GM21723 (cell line): ENCODE measurements at regions not wholly inside any gene's neighbourhood (a gene's known extent, or its start where the extent isn't known, plus 50 kb on each side); places are given as distances from the start of the nearest gene placed in this dataset.
"Not testable (repeated sequence)": the region's sequence is repeated elsewhere in the genome, so short reads cannot be mapped to it uniquely, and the experiment has no call there.

ENCODE experiments used
- ATAC-seq: cut with Tn5 transposase; IDR thresholded peaks from one replicate; pipeline ENCODE4 v1.9.1; 2021; ENCODE audit warnings: mild to moderate bottlenecking, moderate library complexity; ENCODE audit not compliant: unreplicated experiment

DNA sequence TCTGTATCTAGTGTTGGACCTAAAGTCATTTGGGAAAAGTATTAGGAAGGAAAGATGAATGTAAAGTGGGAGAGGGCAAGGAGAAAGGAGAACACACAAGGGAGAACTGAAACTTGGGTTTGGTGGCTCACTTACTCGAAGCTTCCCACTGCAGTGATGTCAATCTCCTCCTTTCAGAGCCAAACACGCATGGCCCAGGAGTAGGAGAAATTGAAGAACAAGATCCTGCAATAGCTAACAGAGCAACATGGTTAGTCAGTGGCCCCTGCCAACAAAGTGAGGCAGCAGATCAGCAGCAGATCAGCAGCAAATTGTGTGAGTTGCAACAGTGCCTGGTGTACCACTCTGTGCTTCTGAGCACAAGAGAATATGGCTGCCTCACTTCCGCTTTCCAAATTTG, 366.4 kb downstream of the PSAT1 start:
- ATAC-seq = no peak

DNA sequence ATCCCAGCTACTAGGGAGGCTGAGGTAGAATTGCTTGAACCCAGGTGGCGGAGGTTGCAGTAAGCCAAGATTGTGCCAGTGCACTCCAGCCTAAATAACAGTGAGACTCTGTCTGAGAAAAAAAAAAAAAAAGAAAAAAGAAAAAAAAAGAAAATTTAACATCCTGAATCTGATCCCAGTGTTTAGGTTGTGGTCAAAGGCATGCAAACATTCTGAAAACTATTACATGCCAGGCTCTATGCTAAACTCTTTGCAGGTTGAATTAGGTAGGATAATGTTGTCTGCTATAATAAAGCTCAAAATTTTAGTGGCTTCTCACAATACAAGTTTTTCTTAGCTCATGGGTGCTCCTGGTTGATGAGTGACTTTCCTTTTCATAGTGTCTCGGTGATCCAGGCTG, 367.4 kb downstream of the PSAT1 start:
- ATAC-seq = no peak

DNA sequence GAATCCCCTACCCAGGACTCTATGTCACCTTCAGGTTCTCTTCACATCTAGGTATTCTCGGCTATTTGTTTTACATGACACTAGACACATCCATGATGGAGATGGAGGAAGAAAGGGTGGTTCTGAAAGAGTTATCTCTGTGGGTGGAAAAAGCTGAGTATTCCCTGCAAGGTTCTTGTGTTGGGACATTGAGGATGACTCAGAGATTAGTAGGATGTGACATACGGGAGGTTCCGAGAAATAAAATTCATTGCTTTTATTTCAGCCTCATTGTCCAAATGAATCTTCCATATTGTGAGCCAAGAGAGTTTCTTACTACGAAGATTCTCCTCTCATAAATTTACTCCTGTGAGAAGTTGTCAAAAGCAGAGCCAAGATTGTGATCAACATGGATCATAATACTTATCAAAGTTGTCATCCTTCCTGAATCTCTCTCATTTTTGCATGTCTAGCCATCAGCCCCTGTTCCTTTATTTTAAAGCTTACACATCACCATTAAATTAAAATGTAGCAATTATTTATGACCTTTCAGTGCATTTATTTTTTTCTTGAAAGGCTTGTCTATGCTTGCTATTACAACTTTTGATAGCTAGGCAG, 370.0 kb downstream of the PSAT1 start:
- no peak for ATAC-seq

DNA sequence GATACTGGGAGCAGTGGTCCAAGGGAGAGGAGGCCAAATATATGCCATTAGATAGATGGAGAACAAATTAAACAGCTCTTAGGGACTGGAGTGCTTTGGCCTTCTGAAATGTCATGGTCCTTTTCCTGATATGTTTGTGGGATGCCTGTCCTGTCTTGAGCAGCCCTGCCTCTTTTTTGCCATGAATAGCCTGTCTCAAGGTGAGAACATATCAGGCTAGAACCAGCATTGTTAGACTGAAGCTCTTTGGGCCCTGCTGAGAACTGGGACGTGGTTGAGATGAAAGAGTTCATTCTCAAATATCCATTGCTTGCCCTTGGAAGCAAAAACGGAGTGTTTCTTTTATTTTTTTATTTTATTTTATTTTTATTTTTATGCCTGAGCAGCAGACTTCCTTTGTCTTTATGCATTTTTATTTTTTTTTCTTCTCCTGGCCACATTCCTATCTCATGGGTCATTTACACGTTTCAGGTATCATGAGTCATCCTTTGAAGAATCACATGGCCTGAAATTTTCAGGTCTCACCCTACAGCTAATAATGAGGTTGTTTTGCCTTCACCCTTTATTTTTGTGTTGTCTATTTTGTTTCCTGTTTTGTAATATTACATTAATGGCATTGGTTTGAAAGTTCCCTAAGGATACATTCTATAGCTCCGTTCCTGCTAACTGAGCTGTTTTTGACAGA, 371.4 kb downstream of the PSAT1 start:
- no peak for ATAC-seq

DNA sequence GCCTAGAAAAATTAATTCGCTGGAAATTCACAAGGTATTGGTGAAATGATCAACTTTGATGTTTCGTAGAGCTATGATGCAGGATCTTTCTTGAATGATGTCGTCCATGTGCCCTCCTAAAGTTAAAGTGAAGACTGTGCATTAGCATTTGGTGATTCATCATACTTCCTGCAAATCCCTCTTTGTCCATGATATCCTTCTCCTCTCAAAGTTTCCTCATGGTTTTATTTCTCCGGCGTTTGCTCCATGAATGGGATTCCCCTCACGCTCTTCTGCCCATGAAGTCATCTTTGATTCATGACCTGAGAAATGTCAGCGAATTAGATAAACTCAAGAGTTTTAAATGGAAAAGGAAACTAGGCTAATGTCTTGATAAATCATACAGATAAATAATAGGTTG, 372.7 kb downstream of the PSAT1 start:
- ATAC-seq = no peak

DNA sequence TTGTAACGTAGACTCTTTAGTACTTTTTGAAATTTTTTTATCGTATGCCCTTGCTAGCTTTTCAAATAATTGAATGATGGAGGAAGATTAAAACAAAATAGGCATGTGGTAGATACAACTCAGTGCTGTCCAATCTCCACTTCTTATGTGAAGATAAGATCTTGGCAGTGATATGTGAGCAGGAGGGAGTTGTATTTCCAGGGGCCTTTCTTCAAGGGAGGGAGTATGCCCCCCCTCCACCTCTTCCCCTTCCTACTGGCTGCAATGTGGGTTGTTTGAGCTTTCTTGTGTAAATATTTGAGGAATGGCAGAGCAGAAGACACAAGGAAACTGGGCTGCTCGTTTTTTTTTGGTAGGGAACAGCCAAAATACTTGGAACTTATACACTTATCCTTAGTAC, 374.9 kb downstream of the PSAT1 start:
- ATAC-seq = no peak

DNA sequence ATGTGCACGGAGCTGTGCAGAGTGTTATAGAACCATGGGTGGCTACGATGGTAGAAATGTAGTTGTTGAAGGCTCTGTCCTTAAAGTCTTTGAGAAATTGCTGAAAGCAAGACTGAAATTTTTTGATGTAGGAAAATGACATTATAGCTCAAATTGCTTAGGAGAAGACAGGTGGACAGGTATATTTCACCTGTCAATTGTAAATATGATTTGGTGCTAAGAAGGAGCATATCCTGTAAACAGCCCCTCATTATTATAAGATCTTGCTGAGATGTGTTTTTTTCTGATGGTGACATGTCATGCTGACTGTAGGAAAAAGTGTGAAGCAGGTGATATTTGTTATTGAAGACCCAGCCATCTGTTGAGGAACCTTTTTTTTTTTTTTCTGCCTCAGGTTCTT, 377.9 kb downstream of the PSAT1 start:
- no peak for ATAC-seq

DNA sequence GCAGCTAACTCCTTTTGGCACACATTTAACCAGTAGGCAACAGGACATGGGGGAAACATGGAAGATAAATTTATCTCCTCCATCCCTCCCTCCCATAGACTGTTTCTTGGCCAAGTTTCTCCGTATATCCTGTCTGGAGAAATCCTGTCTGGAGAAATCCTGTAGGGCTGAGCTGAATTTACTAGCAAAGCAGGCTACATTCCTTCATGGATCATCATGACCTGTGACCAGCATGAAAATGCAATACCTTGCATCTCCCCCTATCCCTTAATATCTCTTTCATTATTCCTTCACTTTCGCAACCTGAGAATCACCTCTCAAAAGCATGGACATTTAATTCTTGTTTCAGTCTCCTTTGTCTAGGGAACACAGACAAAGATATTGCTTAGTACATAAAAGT, 379.1 kb downstream of the PSAT1 start:
- no peak for ATAC-seq

DNA sequence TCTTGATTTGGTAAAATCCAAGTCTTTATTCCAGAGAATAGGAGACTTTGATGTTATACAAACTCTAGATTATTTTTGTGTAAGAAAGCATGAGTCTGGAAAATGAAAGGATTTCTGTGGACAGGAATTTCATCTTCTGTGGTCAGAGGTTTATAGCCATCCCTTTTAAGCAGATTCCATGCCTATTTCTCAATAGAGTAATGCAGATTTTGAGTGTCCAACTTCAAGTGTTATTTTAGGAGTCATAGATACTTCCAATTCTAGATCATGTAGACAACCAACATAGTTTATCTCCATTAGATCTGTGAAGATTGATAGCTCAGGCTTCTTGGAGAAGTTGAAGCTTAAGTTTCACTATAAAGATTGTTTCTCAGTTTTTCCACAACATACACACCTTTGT, 379.7 kb downstream of the PSAT1 start:
- no peak for ATAC-seq

DNA sequence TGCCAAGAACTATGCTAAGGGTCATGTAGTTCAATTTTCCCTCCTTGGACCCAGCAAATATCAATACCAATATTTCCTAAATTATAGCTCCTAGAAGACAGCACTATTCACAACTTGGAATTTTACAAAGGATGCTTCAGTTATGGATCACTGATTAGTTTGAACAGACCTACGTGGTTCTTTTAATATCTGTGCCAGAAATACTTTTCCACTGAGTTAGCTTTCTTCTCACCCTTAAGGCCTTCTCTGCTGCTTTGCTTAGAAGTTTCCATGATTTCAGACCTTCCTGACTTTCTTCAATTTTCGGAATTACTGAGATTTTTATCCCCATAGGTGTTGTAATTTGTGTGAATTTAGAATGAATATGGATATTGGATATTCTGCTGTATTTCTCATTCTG, 380.4 kb downstream of the PSAT1 start:
- no peak for ATAC-seq

DNA sequence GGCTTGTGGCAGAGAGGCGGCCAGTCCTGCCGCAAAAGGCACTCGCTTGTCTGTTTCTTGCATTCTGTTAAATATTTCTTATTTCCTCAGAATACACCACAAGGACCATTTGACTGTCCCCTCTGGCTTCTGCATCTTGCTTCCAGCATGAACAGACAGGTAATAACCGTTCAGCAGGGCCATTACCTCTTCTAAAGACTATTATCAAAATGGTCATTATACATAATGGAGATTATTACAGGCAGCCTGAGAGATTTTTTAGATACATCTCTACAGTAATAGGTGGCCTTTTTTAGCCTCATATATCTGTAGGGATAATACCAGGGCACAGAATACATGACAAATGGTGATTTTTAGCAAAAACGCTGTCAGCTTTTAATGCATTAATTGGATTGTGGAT, 382.0 kb downstream of the PSAT1 start:
- no peak for ATAC-seq

DNA sequence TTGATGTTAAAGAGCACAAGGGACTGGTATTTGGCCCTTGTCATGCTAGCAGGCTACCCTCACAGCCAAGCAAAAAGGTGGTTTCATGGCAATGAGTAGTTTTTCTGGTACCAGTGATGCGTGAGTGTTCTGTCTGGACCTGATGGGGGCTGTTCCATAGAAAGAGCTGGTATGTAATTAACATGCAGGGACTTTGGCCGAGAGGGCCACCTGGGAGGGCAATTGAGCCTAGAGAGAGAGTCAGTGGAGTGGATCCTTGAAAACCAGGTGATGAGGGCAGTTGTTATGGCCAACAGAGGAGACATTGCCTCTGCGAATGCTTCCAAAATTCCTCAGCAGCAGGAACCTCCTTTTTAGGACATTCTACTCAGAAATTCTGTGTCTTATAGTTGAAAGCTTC, 383.3 kb downstream of the PSAT1 start:
- no peak for ATAC-seq

DNA sequence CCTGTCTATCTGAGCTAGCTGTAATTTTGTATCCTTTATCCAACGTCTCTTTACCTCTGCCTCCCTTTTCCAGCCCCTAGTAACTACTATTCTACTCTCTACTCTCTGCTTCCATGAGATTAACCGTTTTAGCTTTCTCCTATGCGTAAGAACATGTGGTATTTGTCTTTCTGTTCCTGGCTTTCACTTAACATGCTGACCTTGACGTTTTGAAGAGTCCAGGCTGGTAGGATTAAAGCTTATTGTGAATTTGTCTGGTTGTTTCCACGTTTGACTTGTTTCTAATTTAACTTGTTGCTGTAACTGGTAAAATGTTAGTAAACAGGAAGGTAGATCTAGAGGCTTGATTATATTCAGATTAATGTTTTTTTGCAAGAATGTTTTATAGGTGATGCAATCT, 385.3 kb downstream of the PSAT1 start:
- ATAC-seq = no peak

DNA sequence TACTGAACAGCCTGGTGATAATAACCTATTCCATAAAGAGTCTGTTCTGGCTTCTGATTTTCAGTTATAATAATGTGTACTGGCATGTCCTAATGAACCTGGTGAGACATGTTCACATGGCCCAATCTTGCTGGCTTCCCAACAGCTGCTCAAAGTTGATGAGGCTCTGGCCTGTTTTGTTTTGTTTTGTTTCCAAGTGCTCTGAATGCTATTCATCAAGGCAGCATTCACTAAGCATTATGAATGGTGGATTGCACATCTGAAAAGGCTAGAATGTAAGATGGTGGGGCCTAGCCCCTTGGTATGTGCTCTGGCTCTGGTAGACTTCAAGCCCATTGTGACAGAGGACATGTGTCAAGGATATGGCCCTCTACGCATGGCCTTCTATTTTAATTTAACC, 388.5 kb downstream of the PSAT1 start:
- no peak for ATAC-seq

DNA sequence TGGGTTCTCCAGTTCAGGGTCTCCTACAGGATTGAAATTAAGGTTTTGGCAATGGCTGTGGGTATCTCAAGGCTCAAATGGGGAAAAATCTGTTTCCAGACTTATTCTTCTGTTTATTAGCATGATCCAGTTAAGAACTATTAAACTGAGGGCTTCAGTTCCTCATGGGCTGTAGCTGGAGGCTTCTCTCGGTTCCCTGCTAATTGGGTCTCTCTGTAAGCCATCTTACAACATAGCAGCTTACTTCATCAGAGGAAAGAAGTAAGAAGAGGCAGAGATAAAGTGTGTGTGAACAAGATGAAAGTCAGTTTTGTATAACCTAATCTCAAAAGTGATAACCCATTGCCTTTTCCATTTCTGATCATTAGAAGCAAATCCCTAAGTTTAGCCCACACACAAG, 391.9 kb downstream of the PSAT1 start:
- ATAC-seq = no peak

DNA sequence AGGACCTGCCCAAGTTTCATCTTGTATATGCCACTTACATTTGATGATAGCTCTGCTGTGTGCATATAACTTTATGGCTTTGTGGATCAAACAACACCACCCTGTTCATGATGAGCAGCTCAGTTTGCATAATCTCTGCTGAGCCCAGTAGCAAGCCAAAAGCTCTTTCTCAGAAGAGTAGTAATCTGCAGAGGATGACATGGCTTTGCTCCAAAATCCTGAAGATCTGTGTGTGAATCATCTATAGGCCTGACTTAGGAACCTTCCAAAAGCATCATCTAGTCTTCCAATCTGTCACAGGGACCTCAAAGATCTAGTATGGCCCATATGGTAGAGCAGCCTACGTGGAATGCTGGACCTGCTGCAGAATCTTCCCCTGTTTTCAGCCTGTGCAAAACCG, 394.6 kb downstream of the PSAT1 start:
- ATAC-seq = no peak

DNA sequence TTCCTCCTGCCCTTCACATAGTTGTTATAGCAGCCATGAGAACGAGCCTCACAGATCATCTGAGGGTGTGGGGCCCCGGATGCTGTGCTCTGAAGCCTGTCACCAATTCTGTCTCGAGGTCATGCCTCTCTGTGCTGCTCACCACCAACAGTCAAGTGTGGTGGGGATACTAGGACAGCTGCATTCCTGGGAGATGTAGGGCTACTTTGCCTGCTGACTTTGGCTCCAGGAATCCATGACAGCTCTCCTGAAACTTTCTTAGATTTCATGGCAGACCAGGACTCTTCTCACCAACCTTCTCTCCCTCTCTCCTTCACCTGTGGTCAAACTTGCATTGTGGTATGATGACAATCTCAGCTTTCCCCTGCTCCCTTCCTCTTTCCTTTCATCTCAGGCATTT, 395.9 kb downstream of the PSAT1 start:
- ATAC-seq = no peak

DNA sequence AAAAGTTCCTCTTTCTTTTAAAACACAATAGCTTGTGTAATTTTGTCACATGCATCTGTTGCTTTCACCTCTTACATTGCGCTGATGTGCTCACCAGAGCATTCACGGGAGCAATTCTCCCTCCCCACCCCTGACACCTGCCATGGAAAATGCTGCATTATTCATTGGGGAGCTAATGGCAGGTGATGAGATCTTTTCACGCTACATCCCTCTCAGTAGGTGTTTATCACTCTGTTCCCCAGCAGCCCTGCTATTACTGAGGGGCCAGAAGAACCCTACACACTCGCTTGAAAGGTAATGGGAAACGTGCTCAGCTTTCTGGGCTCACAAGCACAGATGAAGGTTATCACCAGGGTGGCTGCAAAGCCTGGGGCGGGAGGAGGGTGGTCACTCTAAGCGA, 398.0 kb downstream of the PSAT1 start:
- no peak for ATAC-seq

DNA sequence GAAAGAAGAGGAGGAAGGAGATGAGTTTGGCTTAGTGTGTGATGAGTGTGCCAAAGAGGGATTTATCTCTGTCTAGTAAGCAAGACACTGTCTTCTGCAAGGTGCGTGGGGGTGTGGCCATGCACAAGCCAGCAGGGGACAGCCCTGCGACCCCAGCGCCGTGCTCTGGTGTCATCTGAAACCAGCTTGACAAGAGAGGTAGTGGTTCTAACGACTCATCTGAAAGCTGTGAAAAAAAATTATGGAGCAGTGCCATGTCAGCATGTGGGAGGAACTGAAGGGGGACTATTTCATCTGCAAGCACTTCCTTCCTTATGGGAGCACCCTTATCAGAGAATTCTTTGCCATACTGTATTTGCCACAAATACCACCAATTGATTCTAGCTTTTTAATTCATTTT, 398.6 kb downstream of the PSAT1 start:
- ATAC-seq = no peak

DNA sequence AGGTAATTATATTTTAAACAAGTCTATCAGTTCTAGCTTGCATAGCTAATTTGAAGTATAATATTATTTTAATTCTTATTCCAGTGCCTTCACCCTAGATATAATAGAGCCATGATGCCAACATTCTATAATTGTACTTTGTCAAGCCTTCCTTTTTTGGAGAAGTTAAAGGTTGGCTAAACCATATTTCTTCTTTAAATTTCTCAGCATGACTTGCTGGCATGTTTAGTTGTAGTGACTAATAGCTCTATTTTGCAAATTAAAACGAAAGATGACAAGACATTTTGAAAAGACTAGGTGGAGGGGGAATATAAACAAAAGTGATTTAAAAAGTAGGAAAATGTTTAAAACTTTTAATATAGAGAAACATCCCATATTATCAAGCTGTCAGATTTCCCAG, 400.7 kb downstream of the PSAT1 start:
- ATAC-seq = no peak

DNA sequence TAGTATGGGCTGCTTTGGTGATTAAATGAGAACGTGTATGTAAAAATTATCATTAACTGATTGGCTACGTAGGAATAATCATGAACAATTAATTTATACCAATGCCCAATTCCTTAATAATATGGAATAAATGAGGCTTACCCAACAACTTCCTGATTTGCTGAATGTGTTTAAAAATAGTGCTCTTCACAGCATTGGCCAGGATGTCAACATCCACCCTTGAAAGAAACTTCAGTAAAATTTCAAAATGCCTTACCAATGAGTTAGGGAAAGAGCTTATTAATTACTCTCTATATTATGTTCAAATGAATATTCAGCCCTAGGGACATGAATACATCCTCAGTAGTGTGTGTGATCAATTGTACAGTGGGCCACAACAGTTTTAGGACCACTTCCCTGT, 401.4 kb downstream of the PSAT1 start:
- ATAC-seq = no peak

DNA sequence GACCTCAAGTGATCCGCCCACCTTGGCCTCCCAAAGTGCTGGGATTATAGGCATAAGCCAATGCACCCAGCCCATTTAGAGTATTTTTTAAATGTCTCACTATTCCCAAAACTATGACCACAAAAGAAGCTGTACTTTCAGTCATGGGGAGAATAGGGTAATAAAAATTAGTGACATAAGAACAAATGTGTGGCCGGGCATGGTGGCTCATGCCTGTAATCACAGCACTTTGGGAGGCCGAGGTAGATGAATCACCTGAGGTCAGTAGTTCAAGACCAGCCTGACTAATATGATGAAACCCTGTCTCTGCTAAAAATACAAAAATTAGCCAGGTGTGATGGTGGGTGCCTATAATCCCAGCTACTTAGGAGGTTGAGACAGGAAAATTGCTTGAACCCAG, 402.3 kb downstream of the PSAT1 start:
- ATAC-seq = not testable (repeated sequence)

DNA sequence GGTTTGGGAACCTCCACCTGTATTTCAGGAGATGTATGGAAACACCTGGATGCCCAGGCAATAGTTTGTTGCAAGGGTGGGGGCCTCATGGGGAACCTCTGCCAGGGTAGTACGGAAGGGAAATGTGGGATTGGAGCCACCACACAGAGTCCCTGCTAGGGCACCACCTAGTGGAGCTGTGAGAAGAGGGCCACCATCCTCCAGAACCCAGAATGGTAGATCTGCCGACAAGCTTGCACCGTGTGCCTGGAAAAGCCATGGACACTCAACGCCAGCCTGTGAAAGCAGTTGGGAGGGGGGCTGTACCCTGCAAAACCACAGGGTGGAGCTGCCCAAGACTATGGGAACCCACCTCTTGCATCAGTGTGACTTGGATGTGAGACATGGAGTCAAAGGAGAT, 407.2 kb downstream of the PSAT1 start:
- ATAC-seq = not testable (repeated sequence)
